Kidney epithelial cell (primary cell): ENCODE measurements at regions not wholly inside any gene's neighbourhood (a gene's known extent, or its start where the extent isn't known, plus 50 kb on each side); places are given as distances from the start of the nearest gene placed in this dataset.
"Not testable (repeated sequence)": the region's sequence is repeated elsewhere in the genome, so short reads cannot be mapped to it uniquely, and the experiment has no call there.

Source experiments
- DNase-seq: peaks from one replicate; pipeline ENCODE4 v3.0.0-alpha.2; 2010; ENCODE audit warnings: low read depth
- H3K27me3 ChIP-seq: 2 replicates; pipeline ENCODE4 v1.6.0; 2011; ENCODE audit warnings: low read length; ENCODE audit not compliant: control insufficient read depth, insufficient read depth
- H3K36me3 ChIP-seq: 2 replicates; pipeline ENCODE4 v1.5.1; 2011; ENCODE audit warnings: low read length; ENCODE audit not compliant: control insufficient read depth, insufficient read depth
- H3K4me3 ChIP-seq: 2 replicates; pipeline ENCODE4 v1.5.1; 2011; ENCODE audit warnings: low read depth, mild to moderate bottlenecking, control low read depth, low read length
- TF ChIP-seq, protein P1 (sequence below): IDR thresholded peaks from 2 replicates; pipeline ENCODE4 v1.5.1; 2011; ENCODE audit warnings: mild to moderate bottlenecking, moderate library complexity, low read length, control low read depth, inconsistent platforms; ENCODE audit not compliant: insufficient read depth, poor library complexity, severe bottlenecking

DNA sequence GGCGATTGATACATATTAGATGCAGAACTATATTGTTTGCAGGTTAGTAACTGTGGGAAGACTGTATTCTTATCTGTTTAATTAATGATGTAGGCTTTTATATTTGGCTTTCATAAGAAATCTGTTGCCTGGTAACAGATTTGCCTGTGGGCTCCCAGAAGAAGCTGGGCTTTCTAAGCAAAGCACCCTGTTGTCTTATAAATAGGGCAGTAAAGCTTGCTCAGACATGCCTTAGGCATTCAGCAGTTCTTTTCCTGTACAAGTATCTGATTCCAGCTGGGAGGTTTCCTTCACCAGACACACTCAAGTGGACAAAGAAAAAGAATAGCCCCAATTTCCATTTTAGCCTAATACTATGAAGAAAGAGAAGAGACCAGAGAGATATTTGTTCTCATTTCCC lies 524.0 kb downstream of the LRRIQ3 start:
- TF ChIP-seq, protein P1, sequence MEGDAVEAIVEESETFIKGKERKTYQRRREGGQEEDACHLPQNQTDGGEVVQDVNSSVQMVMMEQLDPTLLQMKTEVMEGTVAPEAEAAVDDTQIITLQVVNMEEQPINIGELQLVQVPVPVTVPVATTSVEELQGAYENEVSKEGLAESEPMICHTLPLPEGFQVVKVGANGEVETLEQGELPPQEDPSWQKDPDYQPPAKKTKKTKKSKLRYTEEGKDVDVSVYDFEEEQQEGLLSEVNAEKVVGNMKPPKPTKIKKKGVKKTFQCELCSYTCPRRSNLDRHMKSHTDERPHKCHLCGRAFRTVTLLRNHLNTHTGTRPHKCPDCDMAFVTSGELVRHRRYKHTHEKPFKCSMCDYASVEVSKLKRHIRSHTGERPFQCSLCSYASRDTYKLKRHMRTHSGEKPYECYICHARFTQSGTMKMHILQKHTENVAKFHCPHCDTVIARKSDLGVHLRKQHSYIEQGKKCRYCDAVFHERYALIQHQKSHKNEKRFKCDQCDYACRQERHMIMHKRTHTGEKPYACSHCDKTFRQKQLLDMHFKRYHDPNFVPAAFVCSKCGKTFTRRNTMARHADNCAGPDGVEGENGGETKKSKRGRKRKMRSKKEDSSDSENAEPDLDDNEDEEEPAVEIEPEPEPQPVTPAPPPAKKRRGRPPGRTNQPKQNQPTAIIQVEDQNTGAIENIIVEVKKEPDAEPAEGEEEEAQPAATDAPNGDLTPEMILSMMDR: no peak
- no peak for DNase-seq
- no peaks in the 10 kb centered on the region for H3K27me3 ChIP-seq

DNA sequence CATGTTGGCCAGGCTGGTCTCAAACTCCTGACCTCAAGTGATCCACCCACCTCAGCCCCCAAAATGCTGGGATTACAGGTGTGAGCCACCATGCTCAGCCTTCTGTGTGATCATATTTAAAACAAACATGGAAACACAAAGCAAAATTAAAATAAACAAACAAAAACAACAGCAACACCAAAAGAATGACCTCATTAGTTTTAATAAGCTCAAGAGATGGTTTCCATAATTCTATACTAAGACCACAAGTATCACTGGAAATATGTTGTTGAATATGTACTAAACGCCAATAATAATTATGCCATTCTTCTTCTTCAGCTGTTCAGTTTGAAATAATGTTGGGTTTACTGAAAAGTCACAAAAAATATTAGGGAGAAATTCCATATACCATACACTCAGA lies 526.4 kb downstream of the LRRIQ3 start:
- no peaks in the 10 kb centered on the region for H3K36me3 ChIP-seq
- no peaks in the 10 kb centered on the region for H3K27me3 ChIP-seq
- no peak overlapping the region for H3K4me3 ChIP-seq
- TF ChIP-seq, protein P1: no peak
- DNase-seq: no peak

More for the DNA sequence above, 524.0 kb downstream of the LRRIQ3 start:
- no peaks in the 10 kb centered on the region for H3K36me3 ChIP-seq
- no peak overlapping the region for H3K4me3 ChIP-seq

- H3K27me3 ChIP-seq, DNase-seq, H3K36me3 ChIP-seq, H3K4me3 ChIP-seq: not testable (repeated sequence)
These were observed 530.0 kb downstream of the LRRIQ3 start for GRCh38 chr1:73667959-73668358.

DNA sequence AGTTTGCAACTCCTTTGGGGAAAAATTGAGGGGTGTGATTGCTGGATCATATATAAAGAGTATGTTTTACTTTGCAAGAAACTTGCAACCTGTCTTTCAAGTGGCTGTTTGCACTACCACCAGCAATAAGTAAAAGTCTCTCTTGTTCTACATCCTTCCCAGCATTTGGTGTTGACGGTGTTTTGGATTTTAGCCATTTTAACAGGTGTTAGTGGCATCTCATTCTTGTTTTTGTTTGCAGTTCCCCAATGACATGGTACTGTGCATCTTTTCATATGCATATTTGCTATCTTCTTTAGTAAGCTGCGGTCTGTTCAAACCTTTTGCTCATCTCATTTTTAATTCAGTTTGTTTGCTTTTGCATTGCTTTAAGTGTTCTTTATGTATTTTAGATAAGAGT lies 535.5 kb downstream of the LRRIQ3 start:
- TF ChIP-seq, protein P1: no peak
- Histone ChIP-seq H3K4me3 (no peak overlapping the region), H3K27me3 (no peaks in the 10 kb centered on the region), H3K36me3 (no peaks in the 10 kb centered on the region)
- no peak for DNase-seq

- DNase-seq: no peak
- Histone ChIP-seq H3K4me3 (no peak overlapping the region), H3K27me3 (no peaks in the 10 kb centered on the region), H3K36me3 (no peaks in the 10 kb centered on the region)
- TF ChIP-seq, protein P1: no peak
These were observed 538.8 kb downstream of the LRRIQ3 start for GRCh38 chr1:73659136-73659535.

DNA sequence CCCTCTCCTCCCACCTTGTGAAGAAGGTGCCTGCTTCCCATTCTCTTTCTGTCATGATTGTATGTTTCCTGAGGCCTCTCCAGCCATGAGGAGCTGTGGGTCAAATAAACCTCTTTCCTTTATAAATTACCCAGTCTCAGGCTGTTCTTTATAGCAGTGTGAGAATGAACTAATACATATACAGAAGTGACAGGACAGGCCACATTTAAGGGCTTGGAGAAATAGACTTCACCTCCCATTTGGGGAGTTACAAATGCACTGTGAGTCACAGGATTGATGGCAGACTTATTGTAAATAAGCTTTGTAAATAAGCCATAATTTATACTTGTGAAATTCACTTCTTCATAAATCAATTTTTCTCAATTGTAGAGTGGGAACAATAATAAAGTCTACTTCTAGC lies 543.3 kb downstream of the LRRIQ3 start:
- DNase-seq: no peak
- Histone ChIP-seq H3K27me3 (no peaks in the 10 kb centered on the region), H3K36me3 (no peaks in the 10 kb centered on the region), H3K4me3 (no peak overlapping the region)
- TF ChIP-seq, protein P1: no peak
